IMR-90 (cell line): ENCODE measurements at regions not wholly inside any gene's neighbourhood (a gene's known extent, or its start where the extent isn't known, plus 50 kb on each side); places are given as distances from the start of the nearest gene placed in this dataset.

ENCODE experiments used
- MXI1 ChIP-seq: IDR thresholded peaks from 2 replicates; pipeline ENCODE4 v1.6.1; 2012; ENCODE audit warnings: low read depth, mild to moderate bottlenecking, low read length, moderate library complexity, borderline replicate concordance
- SMC3 ChIP-seq: fragments of 150-350 bp; IDR thresholded peaks from 2 replicates; pipeline ENCODE4 v1.6.1; 2016; ENCODE audit warnings: low read depth, mild to moderate bottlenecking, antibody characterized with exemption, low read length, moderate library complexity
- TF ChIP-seq, protein P1 (sequence below): conservative IDR thresholded peaks from 2 replicates; pipeline ENCODE4 v1.5.1; 2012; ENCODE audit warnings: mild to moderate bottlenecking, low read depth, low read length, improper control_type of control experiment

DNA sequence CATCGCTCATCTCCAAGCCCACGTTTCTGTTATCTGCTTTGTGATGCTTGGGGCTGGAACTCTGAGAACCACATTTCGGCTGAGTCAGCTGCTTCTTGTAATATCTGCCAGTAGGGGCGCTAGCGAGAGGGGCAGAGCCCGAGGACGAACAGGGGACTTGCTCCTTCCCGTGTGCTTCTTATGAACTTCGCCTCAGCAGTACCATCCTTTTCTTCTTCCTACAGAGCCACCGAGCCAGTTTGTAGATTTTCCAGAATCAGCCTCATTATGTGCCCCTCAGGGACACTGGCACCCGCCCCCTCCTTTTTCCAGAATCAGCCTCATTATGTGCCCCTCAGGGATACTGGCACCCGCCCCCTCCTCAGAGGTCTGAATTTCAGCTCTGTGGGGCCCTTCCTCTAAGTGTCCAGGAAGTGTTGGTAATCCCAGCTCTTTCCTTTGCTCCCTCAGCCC lies 441.7 kb upstream of the RASGEF1B start:
- TF ChIP-seq SMC3 (no peak), MXI1 (no peak)
- TF ChIP-seq, protein P1, sequence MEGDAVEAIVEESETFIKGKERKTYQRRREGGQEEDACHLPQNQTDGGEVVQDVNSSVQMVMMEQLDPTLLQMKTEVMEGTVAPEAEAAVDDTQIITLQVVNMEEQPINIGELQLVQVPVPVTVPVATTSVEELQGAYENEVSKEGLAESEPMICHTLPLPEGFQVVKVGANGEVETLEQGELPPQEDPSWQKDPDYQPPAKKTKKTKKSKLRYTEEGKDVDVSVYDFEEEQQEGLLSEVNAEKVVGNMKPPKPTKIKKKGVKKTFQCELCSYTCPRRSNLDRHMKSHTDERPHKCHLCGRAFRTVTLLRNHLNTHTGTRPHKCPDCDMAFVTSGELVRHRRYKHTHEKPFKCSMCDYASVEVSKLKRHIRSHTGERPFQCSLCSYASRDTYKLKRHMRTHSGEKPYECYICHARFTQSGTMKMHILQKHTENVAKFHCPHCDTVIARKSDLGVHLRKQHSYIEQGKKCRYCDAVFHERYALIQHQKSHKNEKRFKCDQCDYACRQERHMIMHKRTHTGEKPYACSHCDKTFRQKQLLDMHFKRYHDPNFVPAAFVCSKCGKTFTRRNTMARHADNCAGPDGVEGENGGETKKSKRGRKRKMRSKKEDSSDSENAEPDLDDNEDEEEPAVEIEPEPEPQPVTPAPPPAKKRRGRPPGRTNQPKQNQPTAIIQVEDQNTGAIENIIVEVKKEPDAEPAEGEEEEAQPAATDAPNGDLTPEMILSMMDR, result peak; percentile 52
